Activated naive CD8-positive, alpha-beta T cell treated with anti-CD3 and anti-CD28 coated beads, Interleukin-2, amount 10 ng/mL, durations not matched to agents 7 days and 5 days (primary cell): ENCODE measurements at regions not wholly inside any gene's neighbourhood (a gene's known extent, or its start where the extent isn't known, plus 50 kb on each side); places are given as distances from the start of the nearest gene placed in this dataset.
"Not testable (repeated sequence)": the region's sequence is repeated elsewhere in the genome, so short reads cannot be mapped to it uniquely, and the experiment has no call there.

Experiments
- ATAC-seq: fragments of 150-1000 bp; cut with Tn5 transposase; one replicate; pipeline ENCODE4 v1.10.0; 2021; ENCODE audit warnings: low read depth, moderate library complexity
- POLR2A ChIA-PET: fragments of 350-600 bp; sonication (Branson Sonifier 250); formaldehyde crosslinking; loops from one replicate; lab custom pipeline; 2021; ENCODE audit warnings: antibody characterized with exemption; lab: Charles Lee
- DNase-seq: peaks from one replicate; pipeline ENCODE4 v3.0.0; 2021
- H3K27ac Mint-ChIP-seq: one replicate; pipeline ENCODE4 v1.8.0; 2022; ENCODE audit warnings: mild to moderate bottlenecking, mixed read lengths
- H3K27me3 Mint-ChIP-seq: one replicate; pipeline ENCODE4 v1.8.0; 2022; ENCODE audit warnings: mild to moderate bottlenecking, moderate library complexity, mixed read lengths
- H3K36me3 Mint-ChIP-seq: one replicate; pipeline ENCODE4 v1.8.0; 2021; ENCODE audit warnings: mild to moderate bottlenecking, mixed read lengths
- H3K4me1 Mint-ChIP-seq: one replicate; pipeline ENCODE4 v1.8.0; 2021; ENCODE audit warnings: mixed read lengths
- H3K4me3 Mint-ChIP-seq: one replicate; pipeline ENCODE4 v1.8.0; 2022; ENCODE audit warnings: mild to moderate bottlenecking, moderate library complexity, mixed read lengths
- H3K9me3 Mint-ChIP-seq: one replicate; pipeline ENCODE4 v1.8.0; 2021; ENCODE audit warnings: mixed read lengths

- H3K4me1 Mint-ChIP-seq, H3K4me3 Mint-ChIP-seq, ATAC-seq, H3K27me3 Mint-ChIP-seq, H3K9me3 Mint-ChIP-seq, DNase-seq, POLR2A ChIA-PET, H3K36me3 Mint-ChIP-seq, H3K27ac Mint-ChIP-seq: not testable (repeated sequence)
Measured at GRCh38 chr9:40196165-40196714, 840.8 kb downstream of the SPATA31A1 start.

- H3K27me3 Mint-ChIP-seq, H3K27ac Mint-ChIP-seq, H3K36me3 Mint-ChIP-seq, ATAC-seq, POLR2A ChIA-PET, H3K4me1 Mint-ChIP-seq, DNase-seq, H3K9me3 Mint-ChIP-seq, H3K4me3 Mint-ChIP-seq: not testable (repeated sequence)
Measured at GRCh38 chr9:40196803-40197202, 841.3 kb downstream of the SPATA31A1 start.

- H3K27ac Mint-ChIP-seq, H3K27me3 Mint-ChIP-seq, H3K36me3 Mint-ChIP-seq, POLR2A ChIA-PET, ATAC-seq, H3K4me1 Mint-ChIP-seq, DNase-seq, H3K4me3 Mint-ChIP-seq, H3K9me3 Mint-ChIP-seq: not testable (repeated sequence)
Measured at GRCh38 chr9:40221596-40222233, 866.2 kb downstream of the SPATA31A1 start.

GRCh38 chr9:40222617-40223200 is 867.2 kb downstream of the SPATA31A1 start:
- H3K27ac Mint-ChIP-seq, H3K36me3 Mint-ChIP-seq, H3K27me3 Mint-ChIP-seq, H3K9me3 Mint-ChIP-seq, ATAC-seq, POLR2A ChIA-PET, H3K4me1 Mint-ChIP-seq: not testable (repeated sequence)
- H3K4me3 Mint-ChIP-seq: peak overlapping the region; percentile 40
- peak; percentile 62 for DNase-seq

- DNase-seq: peak; percentile 44
- ATAC-seq, H3K4me1 Mint-ChIP-seq, POLR2A ChIA-PET, H3K36me3 Mint-ChIP-seq, H3K4me3 Mint-ChIP-seq, H3K9me3 Mint-ChIP-seq, H3K27ac Mint-ChIP-seq, H3K27me3 Mint-ChIP-seq: not testable (repeated sequence)
Measured at GRCh38 chr9:40223353-40223752, 867.9 kb downstream of the SPATA31A1 start.
